Neural cell (in vitro differentiated cells): ENCODE measurements at regions not wholly inside any gene's neighbourhood (a gene's known extent, or its start where the extent isn't known, plus 50 kb on each side); places are given as distances from the start of the nearest gene placed in this dataset.

Experiments
- MXI1 ChIP-seq: fragments of 450-650 bp; conservative IDR thresholded peaks from 2 replicates; pipeline ENCODE4 v1.6.1; 2014; ENCODE audit warnings: antibody characterized with exemption, mild to moderate bottlenecking; ENCODE audit not compliant: poor library complexity, severe bottlenecking
- POLR2AphosphoS5 ChIP-seq: IDR thresholded peaks from 2 replicates; pipeline ENCODE4 v1.6.1; 2012
- RAD21 ChIP-seq: fragments of 450-650 bp; conservative IDR thresholded peaks from 2 replicates; pipeline ENCODE4 v1.6.1; 2014; ENCODE audit warnings: antibody characterized with exemption, mild to moderate bottlenecking, moderate library complexity
- REST ChIP-seq: IDR thresholded peaks from 2 replicates; pipeline ENCODE4 v1.6.1; 2012; ENCODE audit warnings: borderline replicate concordance
- SMC3 ChIP-seq: fragments of 450-650 bp; conservative IDR thresholded peaks from 2 replicates; pipeline ENCODE4 v1.6.1; 2014; ENCODE audit warnings: antibody characterized with exemption, mild to moderate bottlenecking, moderate library complexity; ENCODE audit not compliant: poor library complexity
- TF ChIP-seq, protein P1 (sequence below): fragments of 450-650 bp; IDR thresholded peaks from 2 replicates; pipeline ENCODE4 v1.5.1; 2014; ENCODE audit warnings: antibody characterized with exemption, mild to moderate bottlenecking, moderate library complexity; ENCODE audit not compliant: poor library complexity, severe bottlenecking

DNA sequence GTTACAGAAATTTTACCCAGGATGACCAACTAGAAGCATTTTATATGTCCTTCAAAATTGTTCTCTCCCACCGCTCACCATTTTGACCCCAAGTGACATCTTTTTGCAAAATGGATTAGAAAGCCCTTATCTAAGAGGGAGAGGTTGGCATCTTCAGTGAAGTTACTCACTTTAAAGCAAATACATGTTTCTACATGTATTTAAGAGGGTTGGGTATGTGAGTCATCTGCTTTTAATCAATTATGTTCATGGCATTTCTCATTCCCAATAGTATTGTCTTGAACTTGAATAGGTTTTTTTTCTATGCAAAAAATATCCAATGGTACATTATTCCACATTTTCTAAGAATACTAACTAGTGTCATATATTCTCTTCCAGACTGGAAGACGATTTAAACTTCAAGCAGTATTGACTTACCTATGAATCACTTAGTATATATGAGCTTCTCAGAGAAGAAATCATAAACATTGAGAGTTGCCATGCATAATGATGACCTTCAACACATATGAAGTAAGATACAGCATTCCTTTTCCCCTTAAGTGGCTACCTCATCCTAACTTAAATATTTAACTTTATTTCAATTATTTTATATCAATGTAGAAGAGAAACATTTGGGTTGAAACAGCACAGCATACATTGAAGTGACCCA lies 132.8 kb downstream of the POLR1F start:
- TF ChIP-seq MXI1 (no peak), SMC3 (no peak), RAD21 (no peak), REST (no peak), POLR2AphosphoS5 (no peak)
- TF ChIP-seq, protein P1, sequence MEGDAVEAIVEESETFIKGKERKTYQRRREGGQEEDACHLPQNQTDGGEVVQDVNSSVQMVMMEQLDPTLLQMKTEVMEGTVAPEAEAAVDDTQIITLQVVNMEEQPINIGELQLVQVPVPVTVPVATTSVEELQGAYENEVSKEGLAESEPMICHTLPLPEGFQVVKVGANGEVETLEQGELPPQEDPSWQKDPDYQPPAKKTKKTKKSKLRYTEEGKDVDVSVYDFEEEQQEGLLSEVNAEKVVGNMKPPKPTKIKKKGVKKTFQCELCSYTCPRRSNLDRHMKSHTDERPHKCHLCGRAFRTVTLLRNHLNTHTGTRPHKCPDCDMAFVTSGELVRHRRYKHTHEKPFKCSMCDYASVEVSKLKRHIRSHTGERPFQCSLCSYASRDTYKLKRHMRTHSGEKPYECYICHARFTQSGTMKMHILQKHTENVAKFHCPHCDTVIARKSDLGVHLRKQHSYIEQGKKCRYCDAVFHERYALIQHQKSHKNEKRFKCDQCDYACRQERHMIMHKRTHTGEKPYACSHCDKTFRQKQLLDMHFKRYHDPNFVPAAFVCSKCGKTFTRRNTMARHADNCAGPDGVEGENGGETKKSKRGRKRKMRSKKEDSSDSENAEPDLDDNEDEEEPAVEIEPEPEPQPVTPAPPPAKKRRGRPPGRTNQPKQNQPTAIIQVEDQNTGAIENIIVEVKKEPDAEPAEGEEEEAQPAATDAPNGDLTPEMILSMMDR, result no peak
